HG03097 (cell line): ENCODE measurements at regions not wholly inside any gene's neighbourhood (a gene's known extent, or its start where the extent isn't known, plus 50 kb on each side); places are given as distances from the start of the nearest gene placed in this dataset.
A peak's percentile ranks its signal among the peaks of the same experiment; 100 is the strongest.

ENCODE experiments used
- ATAC-seq: cut with Tn5 transposase; IDR thresholded peaks from one replicate; pipeline ENCODE4 v1.9.1; 2021; ENCODE audit not compliant: unreplicated experiment, low FRiP score

- no peak for ATAC-seq
Observed at GRCh38 chr12:69123311-69123710, 116.1 kb upstream of the CPSF6 start.

GRCh38 chr12:69123919-69124638 is 115.3 kb upstream of the CPSF6 start:
- ATAC-seq, result no peak

- no peak for ATAC-seq
Observed at GRCh38 chr12:69129017-69129416, 110.4 kb upstream of the CPSF6 start.

- ATAC-seq, result no peak
Observed at GRCh38 chr12:69129564-69129963, 109.8 kb upstream of the CPSF6 start.

GRCh38 chr12:69130064-69130463 is 109.3 kb upstream of the CPSF6 start:
- ATAC-seq, result no peak

GRCh38 chr12:69131077-69131476 is 108.3 kb upstream of the CPSF6 start:
- no peak for ATAC-seq

- ATAC-seq, result no peak
Observed at GRCh38 chr12:69136931-69137613, 102.3 kb upstream of the CPSF6 start.

GRCh38 chr12:69141074-69141473 is 98.3 kb upstream of the CPSF6 start:
- ATAC-seq, result no peak

- ATAC-seq, result no peak
Observed at GRCh38 chr12:69149270-69149669, 90.1 kb upstream of the CPSF6 start.

GRCh38 chr12:69150083-69150795 is 89.1 kb upstream of the CPSF6 start:
- no peak for ATAC-seq

GRCh38 chr12:69150796-69151127 is 88.6 kb upstream of the CPSF6 start:
- ATAC-seq, result no peak

- ATAC-seq, result no peak
Observed at GRCh38 chr12:69151254-69151764, 88.1 kb upstream of the CPSF6 start.

GRCh38 chr12:69154585-69155363 is 84.6 kb upstream of the CPSF6 start:
- peak; percentile 52 for ATAC-seq

GRCh38 chr12:69157023-69157655 is 82.2 kb upstream of the CPSF6 start:
- peak; percentile 90 for ATAC-seq

GRCh38 chr12:69161829-69162228 is 77.5 kb upstream of the CPSF6 start:
- peak; percentile 69 for ATAC-seq

GRCh38 chr12:69163681-69164362 is 75.5 kb upstream of the CPSF6 start:
- no peak for ATAC-seq

GRCh38 chr12:69167648-69168165 is 71.7 kb upstream of the CPSF6 start:
- no peak for ATAC-seq

GRCh38 chr12:69168363-69168762 is 71.0 kb upstream of the CPSF6 start:
- ATAC-seq, result no peak

- no peak for ATAC-seq
Observed at GRCh38 chr12:69168828-69169227, 70.5 kb upstream of the CPSF6 start.

- ATAC-seq, result no peak
Observed at GRCh38 chr12:69170293-69170692, 69.1 kb upstream of the CPSF6 start.
